Endothelial cell (in vitro differentiated cells): ENCODE measurements at regions not wholly inside any gene's neighbourhood (a gene's known extent, or its start where the extent isn't known, plus 50 kb on each side); places are given as distances from the start of the nearest gene placed in this dataset.

Experiments
- DNase-seq: peaks from one replicate; pipeline ENCODE4 v3.0.0; 2021; ENCODE audit warnings: low spot score
- H3K27ac Mint-ChIP-seq: one replicate; pipeline ENCODE4 v1.8.0; 2021; ENCODE audit warnings: mixed read lengths, inconsistent platforms; ENCODE audit not compliant: unreplicated experiment
- H3K27me3 Mint-ChIP-seq: one replicate; pipeline ENCODE4 v1.8.0; 2021; ENCODE audit warnings: mild to moderate bottlenecking, moderate library complexity, mixed read lengths, inconsistent platforms; ENCODE audit not compliant: unreplicated experiment
- H3K36me3 Mint-ChIP-seq: one replicate; pipeline ENCODE4 v1.8.0; 2021; ENCODE audit warnings: mild to moderate bottlenecking, low read depth, mixed read lengths, inconsistent platforms; ENCODE audit not compliant: unreplicated experiment
- H3K4me1 Mint-ChIP-seq: one replicate; pipeline ENCODE4 v1.8.0; 2021; ENCODE audit warnings: mild to moderate bottlenecking, mixed read lengths, inconsistent platforms; ENCODE audit not compliant: unreplicated experiment
- H3K4me3 Mint-ChIP-seq: one replicate; pipeline ENCODE4 v1.8.0; 2021; ENCODE audit warnings: mild to moderate bottlenecking, mixed read lengths, inconsistent platforms; ENCODE audit not compliant: unreplicated experiment
- H3K9me3 Mint-ChIP-seq: one replicate; pipeline ENCODE4 v1.8.0; 2021; ENCODE audit warnings: mixed read lengths, inconsistent platforms; ENCODE audit not compliant: unreplicated experiment
- TF ChIP-seq, protein P1 (sequence below): fragments of 200-600 bp; sonication (generic); IDR thresholded peaks from one replicate; pipeline ENCODE4 v1.5.0; 2021; ENCODE audit warnings: antibody characterized with exemption; ENCODE audit not compliant: unreplicated experiment

DNA sequence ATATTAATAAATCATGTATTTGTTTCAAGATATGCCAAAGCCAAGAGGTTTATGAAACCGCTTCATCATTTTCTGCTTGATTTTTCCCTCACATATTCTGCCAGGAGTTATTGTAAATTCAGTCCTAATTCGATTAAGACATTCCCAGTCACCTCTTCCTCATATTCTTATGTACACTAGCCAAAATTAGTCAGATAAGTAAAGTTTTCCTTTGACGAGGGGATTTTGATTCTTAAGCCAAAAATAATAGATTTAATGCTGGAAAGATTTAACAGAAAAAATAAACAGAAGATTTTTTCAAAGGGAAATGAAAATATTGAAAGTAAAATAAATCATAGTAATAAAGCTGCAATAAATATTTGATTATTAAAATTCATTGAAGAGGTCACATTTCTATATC, 51.0 kb upstream of the VEGFC start:
- TF ChIP-seq, protein P1, sequence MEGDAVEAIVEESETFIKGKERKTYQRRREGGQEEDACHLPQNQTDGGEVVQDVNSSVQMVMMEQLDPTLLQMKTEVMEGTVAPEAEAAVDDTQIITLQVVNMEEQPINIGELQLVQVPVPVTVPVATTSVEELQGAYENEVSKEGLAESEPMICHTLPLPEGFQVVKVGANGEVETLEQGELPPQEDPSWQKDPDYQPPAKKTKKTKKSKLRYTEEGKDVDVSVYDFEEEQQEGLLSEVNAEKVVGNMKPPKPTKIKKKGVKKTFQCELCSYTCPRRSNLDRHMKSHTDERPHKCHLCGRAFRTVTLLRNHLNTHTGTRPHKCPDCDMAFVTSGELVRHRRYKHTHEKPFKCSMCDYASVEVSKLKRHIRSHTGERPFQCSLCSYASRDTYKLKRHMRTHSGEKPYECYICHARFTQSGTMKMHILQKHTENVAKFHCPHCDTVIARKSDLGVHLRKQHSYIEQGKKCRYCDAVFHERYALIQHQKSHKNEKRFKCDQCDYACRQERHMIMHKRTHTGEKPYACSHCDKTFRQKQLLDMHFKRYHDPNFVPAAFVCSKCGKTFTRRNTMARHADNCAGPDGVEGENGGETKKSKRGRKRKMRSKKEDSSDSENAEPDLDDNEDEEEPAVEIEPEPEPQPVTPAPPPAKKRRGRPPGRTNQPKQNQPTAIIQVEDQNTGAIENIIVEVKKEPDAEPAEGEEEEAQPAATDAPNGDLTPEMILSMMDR = no peak
- H3K4me3 Mint-ChIP-seq = no peak overlapping the region
- no peaks in the 10 kb centered on the region for H3K4me1 Mint-ChIP-seq
- H3K27me3 Mint-ChIP-seq = no peaks in the 10 kb centered on the region
- no peak overlapping the region for H3K27ac Mint-ChIP-seq
- DNase-seq = no peak
- H3K36me3 Mint-ChIP-seq = no peaks in the 10 kb centered on the region
- no peaks in the 10 kb centered on the region for H3K9me3 Mint-ChIP-seq

GRCh38 chr4:176844448-176844847, 51.7 kb upstream of the VEGFC start:
- DNase-seq = no peak
- Mint-ChIP-seq H3K4me3 (no peak overlapping the region), H3K36me3 (no peaks in the 10 kb centered on the region), H3K27ac (no peak overlapping the region), H3K4me1 (no peaks in the 10 kb centered on the region), H3K9me3 (no peaks in the 10 kb centered on the region), H3K27me3 (no peaks in the 10 kb centered on the region)
- TF ChIP-seq, protein P1 = no peak

DNA sequence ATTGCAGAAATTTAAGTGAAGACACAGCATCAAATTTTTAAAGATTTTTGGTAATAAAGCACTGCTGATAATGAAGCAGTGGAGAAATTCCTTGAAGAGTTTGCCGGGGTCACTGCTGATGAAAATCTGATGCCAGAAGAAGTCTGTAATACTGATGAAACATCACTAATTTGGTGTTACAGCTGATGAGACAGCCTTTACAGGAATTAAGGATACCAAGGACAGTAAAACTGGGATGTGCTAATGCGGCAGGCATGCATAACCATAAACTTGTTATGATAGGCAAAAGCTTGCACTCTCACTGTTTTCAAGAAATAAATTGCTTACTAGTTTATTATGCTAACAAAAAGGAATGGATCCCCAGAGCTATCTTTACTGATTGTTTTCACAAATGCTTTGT, 52.9 kb upstream of the VEGFC start:
- Mint-ChIP-seq H3K36me3 (no peaks in the 10 kb centered on the region), H3K4me1 (no peaks in the 10 kb centered on the region), H3K9me3 (no peaks in the 10 kb centered on the region), H3K27ac (no peak overlapping the region), H3K27me3 (no peaks in the 10 kb centered on the region), H3K4me3 (no peak overlapping the region)
- no peak for DNase-seq
- TF ChIP-seq, protein P1 = no peak

- no peaks in the 10 kb centered on the region for H3K9me3 Mint-ChIP-seq
- H3K36me3 Mint-ChIP-seq = no peaks in the 10 kb centered on the region
- no peaks in the 10 kb centered on the region for H3K4me1 Mint-ChIP-seq
- no peak for DNase-seq
- no peak overlapping the region for H3K4me3 Mint-ChIP-seq
- TF ChIP-seq, protein P1 = no peak
- H3K27me3 Mint-ChIP-seq = no peaks in the 10 kb centered on the region
- H3K27ac Mint-ChIP-seq = no peak overlapping the region
Observed at GRCh38 chr4:176849076-176849475, 56.4 kb upstream of the VEGFC start.

DNA sequence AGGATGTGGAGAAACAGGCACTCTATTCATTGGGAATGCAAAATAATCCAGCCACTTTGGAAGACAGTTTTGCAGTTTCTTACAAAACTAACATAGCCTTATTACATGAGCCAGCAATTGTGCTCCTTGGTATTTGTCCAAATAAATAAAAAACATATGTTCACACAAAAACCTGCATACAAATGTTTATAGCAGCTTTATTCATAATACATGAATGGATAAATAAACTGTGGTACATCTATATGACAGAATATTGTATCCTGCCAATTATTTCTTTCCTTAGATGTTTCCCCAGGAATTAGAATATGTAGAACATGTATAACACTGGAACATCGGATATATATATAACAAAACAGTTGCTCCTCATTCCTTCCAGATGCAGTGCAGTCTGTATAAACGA, 57.7 kb upstream of the VEGFC start:
- no peaks in the 10 kb centered on the region for H3K4me1 Mint-ChIP-seq
- no peak overlapping the region for H3K4me3 Mint-ChIP-seq
- no peak overlapping the region for H3K27ac Mint-ChIP-seq
- TF ChIP-seq, protein P1 = no peak
- H3K9me3 Mint-ChIP-seq = no peaks in the 10 kb centered on the region
- H3K27me3 Mint-ChIP-seq = no peaks in the 10 kb centered on the region
- DNase-seq = no peak
- no peaks in the 10 kb centered on the region for H3K36me3 Mint-ChIP-seq
